ENCODE measurements at regions not wholly inside any gene's neighbourhood (a gene's known extent, or its start where the extent isn't known, plus 50 kb on each side); places are given as distances from the start of the nearest gene placed in this dataset.

DNA sequence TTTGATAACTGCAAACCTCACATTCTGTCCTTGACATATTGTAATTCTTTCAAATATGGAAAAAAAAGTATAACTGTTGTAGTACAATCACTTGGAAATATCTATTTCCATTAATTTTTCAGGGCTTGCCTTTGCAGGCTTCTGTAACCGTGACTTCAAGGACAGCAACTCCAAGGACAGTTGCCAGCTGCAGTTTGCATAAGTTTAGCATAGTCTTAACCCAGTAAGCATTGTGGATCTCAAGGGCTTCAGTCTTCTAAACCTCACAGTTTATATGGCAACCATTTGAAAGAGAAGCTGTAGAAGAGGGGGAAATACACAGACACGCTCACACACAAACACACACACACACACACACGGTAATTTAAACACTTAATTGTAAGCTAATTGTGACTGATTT is 112.8 kb upstream of the GPR149 start:
- TF ChIP-seq POLR2A (IDR thresholded peaks at IDR 0.05; ENCODE audit: low read length): no peak
- no peak for TF ChIP-seq RFX5 (IDR thresholded peaks at IDR 0.05)
- TF ChIP-seq MYC (IDR thresholded peaks at IDR 0.05; ENCODE audit: borderline replicate concordance, low read length): no peak
- TF ChIP-seq, protein P1, sequence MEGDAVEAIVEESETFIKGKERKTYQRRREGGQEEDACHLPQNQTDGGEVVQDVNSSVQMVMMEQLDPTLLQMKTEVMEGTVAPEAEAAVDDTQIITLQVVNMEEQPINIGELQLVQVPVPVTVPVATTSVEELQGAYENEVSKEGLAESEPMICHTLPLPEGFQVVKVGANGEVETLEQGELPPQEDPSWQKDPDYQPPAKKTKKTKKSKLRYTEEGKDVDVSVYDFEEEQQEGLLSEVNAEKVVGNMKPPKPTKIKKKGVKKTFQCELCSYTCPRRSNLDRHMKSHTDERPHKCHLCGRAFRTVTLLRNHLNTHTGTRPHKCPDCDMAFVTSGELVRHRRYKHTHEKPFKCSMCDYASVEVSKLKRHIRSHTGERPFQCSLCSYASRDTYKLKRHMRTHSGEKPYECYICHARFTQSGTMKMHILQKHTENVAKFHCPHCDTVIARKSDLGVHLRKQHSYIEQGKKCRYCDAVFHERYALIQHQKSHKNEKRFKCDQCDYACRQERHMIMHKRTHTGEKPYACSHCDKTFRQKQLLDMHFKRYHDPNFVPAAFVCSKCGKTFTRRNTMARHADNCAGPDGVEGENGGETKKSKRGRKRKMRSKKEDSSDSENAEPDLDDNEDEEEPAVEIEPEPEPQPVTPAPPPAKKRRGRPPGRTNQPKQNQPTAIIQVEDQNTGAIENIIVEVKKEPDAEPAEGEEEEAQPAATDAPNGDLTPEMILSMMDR (IDR thresholded peaks at IDR 0.05): no peak
- TF ChIP-seq, protein P2, sequence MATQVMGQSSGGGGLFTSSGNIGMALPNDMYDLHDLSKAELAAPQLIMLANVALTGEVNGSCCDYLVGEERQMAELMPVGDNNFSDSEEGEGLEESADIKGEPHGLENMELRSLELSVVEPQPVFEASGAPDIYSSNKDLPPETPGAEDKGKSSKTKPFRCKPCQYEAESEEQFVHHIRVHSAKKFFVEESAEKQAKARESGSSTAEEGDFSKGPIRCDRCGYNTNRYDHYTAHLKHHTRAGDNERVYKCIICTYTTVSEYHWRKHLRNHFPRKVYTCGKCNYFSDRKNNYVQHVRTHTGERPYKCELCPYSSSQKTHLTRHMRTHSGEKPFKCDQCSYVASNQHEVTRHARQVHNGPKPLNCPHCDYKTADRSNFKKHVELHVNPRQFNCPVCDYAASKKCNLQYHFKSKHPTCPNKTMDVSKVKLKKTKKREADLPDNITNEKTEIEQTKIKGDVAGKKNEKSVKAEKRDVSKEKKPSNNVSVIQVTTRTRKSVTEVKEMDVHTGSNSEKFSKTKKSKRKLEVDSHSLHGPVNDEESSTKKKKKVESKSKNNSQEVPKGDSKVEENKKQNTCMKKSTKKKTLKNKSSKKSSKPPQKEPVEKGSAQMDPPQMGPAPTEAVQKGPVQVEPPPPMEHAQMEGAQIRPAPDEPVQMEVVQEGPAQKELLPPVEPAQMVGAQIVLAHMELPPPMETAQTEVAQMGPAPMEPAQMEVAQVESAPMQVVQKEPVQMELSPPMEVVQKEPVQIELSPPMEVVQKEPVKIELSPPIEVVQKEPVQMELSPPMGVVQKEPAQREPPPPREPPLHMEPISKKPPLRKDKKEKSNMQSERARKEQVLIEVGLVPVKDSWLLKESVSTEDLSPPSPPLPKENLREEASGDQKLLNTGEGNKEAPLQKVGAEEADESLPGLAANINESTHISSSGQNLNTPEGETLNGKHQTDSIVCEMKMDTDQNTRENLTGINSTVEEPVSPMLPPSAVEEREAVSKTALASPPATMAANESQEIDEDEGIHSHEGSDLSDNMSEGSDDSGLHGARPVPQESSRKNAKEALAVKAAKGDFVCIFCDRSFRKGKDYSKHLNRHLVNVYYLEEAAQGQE (IDR thresholded peaks at IDR 0.05): no peak
- TF ChIP-seq EP300 (IDR thresholded peaks at IDR 0.05): no peak
- TF ChIP-seq SMC3 (IDR thresholded peaks at IDR 0.05): no peak
- TF ChIP-seq POLR2AphosphoS2 (conservative IDR thresholded peaks at IDR 0.05; ENCODE audit: low read length): no peak
- no peak for TF ChIP-seq RAD21 (conservative IDR thresholded peaks at IDR 0.05 in 1 of 2, IDR thresholded peaks at IDR 0.05 in 1 of 2)
- TF ChIP-seq HOXA7 (CRISPR knock-in tag; IDR thresholded peaks at IDR 0.05): no peak

All from A549 (cell line).